ENCODE measurements at regions not wholly inside any gene's neighbourhood (a gene's known extent, or its start where the extent isn't known, plus 50 kb on each side); places are given as distances from the start of the nearest gene placed in this dataset.

GRCh38 chr4:34183926-34184325, 2060.4 kb downstream of the ARAP2 start:
- TF ChIP-seq CTCF (IDR thresholded peaks at IDR 0.05), result no peak
- ChIA-PET POLR2A (no interaction called here), CTCF (no interaction called here)
- Mint-ChIP-seq H3K36me3 (ENCODE audit: low read depth) (no peaks in the 10 kb centered on the region), H3K27me3 (no peaks in the 10 kb centered on the region), H3K4me1 (no peaks in the 10 kb centered on the region), H3K4me3 (no peak overlapping the region), H3K27ac (no peak overlapping the region), H3K9me3 (peaks cover 3% of the 10 kb centered on the region)
- ATAC-seq (ENCODE audit: low read depth) (no peak), DNase-seq (no peak)
- intact Hi-C loops (cut with micrococcal nuclease), result no loop called here

GRCh38 chr4:34187056-34187455, 2057.3 kb downstream of the ARAP2 start:
- Mint-ChIP-seq H3K36me3 (ENCODE audit: low read depth) (no peaks in the 10 kb centered on the region), H3K9me3 (peaks cover under 1% of the 10 kb centered on the region), H3K27me3 (no peaks in the 10 kb centered on the region), H3K4me3 (no peak overlapping the region), H3K4me1 (no peaks in the 10 kb centered on the region), H3K27ac (no peak overlapping the region)
- ChIA-PET CTCF (no interaction called here), POLR2A (no interaction called here)
- no peak for TF ChIP-seq CTCF (IDR thresholded peaks at IDR 0.05)
- ATAC-seq (ENCODE audit: low read depth) (no peak), DNase-seq (no peak)
- intact Hi-C loops (cut with micrococcal nuclease), result no loop called here

GRCh38 chr4:34191443-34191842, 2052.9 kb downstream of the ARAP2 start:
- H3K9me3 Mint-ChIP-seq, result no peaks in the 10 kb centered on the region
- H3K27me3 Mint-ChIP-seq, result no peaks in the 10 kb centered on the region
- H3K36me3 Mint-ChIP-seq (ENCODE audit: low read depth), result no peaks in the 10 kb centered on the region
- ChIA-PET POLR2A (no interaction called here), CTCF (no interaction called here)
- H3K4me1 Mint-ChIP-seq, result no peaks in the 10 kb centered on the region
- intact Hi-C loops (cut with micrococcal nuclease), result no loop called here
- DNase-seq (no peak), ATAC-seq (ENCODE audit: low read depth) (no peak)
- no peak overlapping the region for H3K4me3 Mint-ChIP-seq
- H3K27ac Mint-ChIP-seq, result no peak overlapping the region
- no peak for TF ChIP-seq CTCF (IDR thresholded peaks at IDR 0.05)

- ChIA-PET CTCF (no interaction called here), POLR2A (no interaction called here)
- no peak for DNase-seq
- Mint-ChIP-seq H3K27me3 (no peaks in the 10 kb centered on the region), H3K4me3 (no peak overlapping the region), H3K36me3 (ENCODE audit: low read depth) (no peaks in the 10 kb centered on the region), H3K9me3 (no peaks in the 10 kb centered on the region), H3K4me1 (no peaks in the 10 kb centered on the region), H3K27ac (no peak overlapping the region)
- TF ChIP-seq CTCF (IDR thresholded peaks at IDR 0.05), result no peak
- no peak for ATAC-seq (ENCODE audit: low read depth)
- intact Hi-C loops (cut with micrococcal nuclease), result no loop called here
Observed at GRCh38 chr4:34193451-34194154, 2050.7 kb downstream of the ARAP2 start.

- H3K4me3 Mint-ChIP-seq, result no peak overlapping the region
- no peak for ATAC-seq (ENCODE audit: low read depth)
- DNase-seq, result no peak
- CTCF ChIA-PET, result no interaction called here
- no peaks in the 10 kb centered on the region for H3K27me3 Mint-ChIP-seq
- TF ChIP-seq CTCF (IDR thresholded peaks at IDR 0.05), result no peak
- POLR2A ChIA-PET, result no interaction called here
- H3K36me3 Mint-ChIP-seq (ENCODE audit: low read depth), result no peaks in the 10 kb centered on the region
- intact Hi-C loops (cut with micrococcal nuclease), result no loop called here
- H3K4me1 Mint-ChIP-seq, result no peaks in the 10 kb centered on the region
- no peak overlapping the region for H3K27ac Mint-ChIP-seq
- H3K9me3 Mint-ChIP-seq, result no peaks in the 10 kb centered on the region
Observed at GRCh38 chr4:34194585-34194984, 2049.7 kb downstream of the ARAP2 start.

Measured in activated B cell treated with CpG ODN at 0.5 μM for 24 hours (primary cell).